ENCODE measurements at regions not wholly inside any gene's neighbourhood (a gene's known extent, or its start where the extent isn't known, plus 50 kb on each side); places are given as distances from the start of the nearest gene placed in this dataset.

- no peak for TF ChIP-seq POLR2A (IDR thresholded peaks at IDR 0.05; ENCODE audit: low read length)
- no peak for TF ChIP-seq GATA1 (IDR thresholded peaks at IDR 0.05; ENCODE audit: low read depth, low read length)
Observed at GRCh38 chr19:56956503-56957226, 116.1 kb upstream of the PEG3 start.

Data from erythroblast (primary cell).